Gastrocnemius medialis (tissue), 4 donors: ENCODE measurements at regions not wholly inside any gene's neighbourhood (a gene's known extent, or its start where the extent isn't known, plus 50 kb on each side); places are given as distances from the start of the nearest gene placed in this dataset.

Experiments used
- CTCF ChIP-seq, 5 experiments: fragments of 450-650 bp in 3 of 5; fragments of 200-600 bp in 2 of 5; sonication (generic) in 2 of 5; IDR thresholded peaks in 4 of 5; conservative IDR thresholded peaks in 1 of 5; 1 replicate in 4 of 5; 2 replicates in 1 of 5; pipeline ENCODE4 v1.5.1; 2016 to 2019; ENCODE audit warnings: antibody characterized with exemption in 5 of 5, mild to moderate bottlenecking in 3 of 5, moderate library complexity in 3 of 5
- POLR2A ChIP-seq, 2 donors: fragments of 450-650 bp; IDR thresholded peaks; one replicate each; pipeline ENCODE4 v1.6.1; 2017; ENCODE audit warnings: antibody characterized with exemption in 2 of 2, mild to moderate bottlenecking in 2 of 2, moderate library complexity in 2 of 2

- TF ChIP-seq CTCF (IDR thresholded peaks at IDR 0.05 in 4 of 5, conservative IDR thresholded peaks at IDR 0.05 in 1 of 5) (no peak), POLR2A (IDR thresholded peaks at IDR 0.05) (no peak)
Observed at GRCh38 chr16:79769270-79769927, 168.9 kb upstream of the MAF start.
